Fibroblast of the conjunctiva (primary cell): ENCODE measurements at regions not wholly inside any gene's neighbourhood (a gene's known extent, or its start where the extent isn't known, plus 50 kb on each side); places are given as distances from the start of the nearest gene placed in this dataset.
A peak's percentile ranks its signal among the peaks of the same experiment; 100 is the strongest.
"Not testable (repeated sequence)": the region's sequence is repeated elsewhere in the genome, so short reads cannot be mapped to it uniquely, and the experiment has no call there.

Experiments used
- DNase-seq: peaks from one replicate; pipeline ENCODE4 v3.0.0-alpha.2; 2010; ENCODE audit warnings: low read depth

DNA sequence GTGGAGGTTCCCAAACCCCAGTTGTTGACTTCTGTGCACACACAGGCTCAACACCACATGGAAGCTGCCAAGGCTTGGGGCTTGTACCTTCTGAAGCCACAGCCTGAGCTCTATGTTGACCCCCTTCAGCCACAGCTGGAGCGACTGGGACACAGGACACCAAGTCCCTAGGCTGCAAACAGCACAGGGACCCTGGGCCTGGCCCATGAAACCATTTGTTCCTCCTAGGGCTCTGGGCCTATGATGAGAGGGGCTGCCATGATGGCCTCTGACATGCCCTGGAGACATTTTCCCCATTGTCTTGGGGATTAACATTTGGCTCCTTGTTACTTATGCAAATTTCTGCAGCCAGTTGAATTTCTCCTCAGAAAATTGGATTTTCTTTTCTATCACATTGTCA lies 449.6 kb upstream of the ZEB2 start:
- not testable (repeated sequence) for DNase-seq

DNA sequence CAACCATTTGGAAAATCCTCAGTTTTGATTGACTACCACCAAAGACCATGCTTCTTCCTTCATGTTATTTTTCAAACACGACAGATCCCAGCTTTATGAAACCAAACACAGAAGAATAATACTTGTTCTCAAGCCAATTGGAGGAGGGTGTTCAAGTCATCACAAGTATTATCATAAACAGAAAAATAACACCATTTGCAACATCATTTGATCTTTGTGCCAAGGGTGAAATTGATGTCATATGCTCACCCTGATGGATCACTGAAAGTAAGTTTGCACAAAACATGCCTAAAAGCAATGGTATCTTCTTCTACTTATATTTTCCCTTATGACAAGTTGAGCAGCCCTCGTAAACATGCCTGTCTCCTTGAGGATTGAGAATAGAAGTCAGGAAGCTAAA lies 448.0 kb upstream of the ZEB2 start:
- DNase-seq = no peak

DNA sequence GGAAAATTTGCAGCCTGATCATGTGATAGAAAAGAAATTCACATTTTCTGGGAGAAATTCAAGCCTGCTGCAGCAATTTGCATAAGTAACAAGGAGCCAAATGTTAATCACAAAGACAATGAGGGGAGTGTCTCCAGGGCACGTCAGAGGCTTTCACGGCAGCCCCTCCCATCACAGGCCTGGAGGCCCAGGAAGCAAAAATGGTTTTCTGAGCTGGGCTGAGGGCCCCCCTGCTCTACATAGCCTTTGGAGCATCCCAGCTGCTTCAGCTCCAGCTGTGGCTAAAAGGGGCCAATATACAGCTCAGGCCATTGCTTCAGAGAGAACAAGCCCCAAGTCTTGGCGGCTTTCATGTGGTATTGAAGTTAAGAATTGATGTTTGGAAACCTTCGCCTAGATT lies 445.3 kb upstream of the ZEB2 start:
- no peak for DNase-seq

DNA sequence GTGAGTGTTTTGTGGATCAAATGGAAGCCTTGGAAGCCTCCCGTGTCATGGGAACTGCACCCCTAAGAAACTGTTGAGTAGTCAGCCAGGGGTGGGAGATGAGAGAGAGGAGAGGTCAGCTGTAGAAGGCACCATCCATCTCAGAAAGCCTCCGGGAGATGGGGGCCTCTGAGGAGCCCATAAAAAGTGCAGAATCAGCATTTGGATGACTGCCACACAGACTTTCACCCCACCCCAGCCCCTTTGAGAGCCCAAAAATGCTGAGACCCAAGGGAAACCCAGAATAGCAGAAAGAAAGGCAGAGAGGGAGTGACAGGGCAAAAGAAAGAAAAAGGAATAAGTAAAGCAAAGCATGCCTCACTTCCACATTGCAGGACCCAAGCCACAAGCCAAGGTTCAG lies 443.1 kb upstream of the ZEB2 start:
- DNase-seq = no peak

DNA sequence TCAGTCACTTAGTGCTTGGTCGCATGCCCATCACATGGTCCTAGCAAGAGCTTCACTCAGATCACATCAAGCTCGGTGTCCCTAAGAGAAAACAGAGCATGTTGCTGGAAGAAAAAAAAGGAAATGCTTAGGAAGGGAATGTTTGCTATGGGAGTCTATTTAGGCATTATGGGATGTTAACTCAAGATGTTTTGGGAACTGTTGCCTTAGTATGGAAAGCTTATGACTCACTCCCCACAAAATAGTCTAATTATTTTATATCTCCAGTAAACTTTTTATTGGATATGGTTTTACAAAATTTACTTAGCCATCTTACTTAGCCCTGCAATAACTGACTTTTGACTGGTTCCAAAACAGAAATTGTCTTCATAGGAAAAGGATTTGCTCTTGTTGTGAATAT lies 439.5 kb upstream of the ZEB2 start:
- DNase-seq = no peak

DNA sequence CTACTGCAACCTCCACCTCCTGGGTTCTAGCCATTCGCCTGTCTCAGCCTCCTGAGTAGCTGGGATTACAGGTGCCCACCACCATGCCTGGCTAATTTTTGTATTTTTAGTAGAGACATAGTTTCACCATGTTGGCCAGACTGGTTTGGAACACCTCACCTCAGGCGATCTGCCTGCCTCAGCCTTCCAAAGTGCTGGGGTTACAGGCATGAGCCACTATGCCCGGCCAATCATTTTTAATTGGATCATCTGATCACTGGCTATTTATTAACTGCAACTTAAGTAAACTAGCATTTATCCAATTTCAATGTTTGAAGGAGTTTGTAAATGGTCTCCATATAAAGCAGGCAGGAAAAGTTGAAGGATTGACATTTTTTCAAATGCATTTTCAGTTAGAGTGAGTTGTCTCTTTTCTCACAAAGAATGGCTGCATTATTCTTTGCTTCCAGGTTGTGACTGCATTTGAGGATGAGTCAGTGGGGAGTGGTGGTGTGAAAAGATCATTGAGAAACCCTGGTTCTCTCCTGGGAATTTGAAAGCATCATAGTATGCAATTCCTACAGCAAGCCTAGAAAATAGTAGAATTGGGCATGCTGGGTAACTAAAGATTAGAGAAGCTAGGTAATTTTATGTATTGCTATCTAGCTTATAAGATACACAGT lies 431.1 kb upstream of the ZEB2 start:
- DNase-seq = peak; percentile 89

DNA sequence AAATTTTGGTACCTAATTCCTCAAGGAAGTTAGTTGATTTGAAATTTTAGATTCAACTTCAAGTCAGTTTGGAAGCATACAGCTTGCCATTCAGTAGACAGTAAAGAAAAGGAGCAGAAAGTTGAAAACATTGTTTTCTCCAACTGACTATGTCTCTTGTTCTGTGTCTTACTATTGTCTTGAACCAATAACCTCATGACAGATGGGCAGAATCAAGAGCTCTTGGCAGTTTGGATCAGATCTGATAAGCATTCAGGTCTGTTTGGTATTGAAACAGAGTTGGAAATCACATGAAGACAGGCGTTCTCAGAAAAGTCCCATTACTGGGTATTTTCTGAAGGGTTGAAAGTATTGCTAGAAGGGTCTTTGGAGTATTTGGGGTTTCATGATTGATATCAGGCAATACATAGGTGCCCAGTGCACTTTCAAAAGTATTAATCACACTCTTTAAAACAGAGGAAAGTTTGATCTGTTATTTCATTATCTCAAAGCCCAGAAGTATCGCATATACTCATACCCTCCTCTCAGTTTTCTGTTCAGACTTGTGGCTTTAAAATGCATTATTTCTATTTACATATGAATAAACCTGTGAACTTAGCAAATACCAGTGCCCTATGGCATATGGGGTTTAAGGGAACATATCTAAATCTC lies 428.4 kb upstream of the ZEB2 start:
- no peak for DNase-seq

DNA sequence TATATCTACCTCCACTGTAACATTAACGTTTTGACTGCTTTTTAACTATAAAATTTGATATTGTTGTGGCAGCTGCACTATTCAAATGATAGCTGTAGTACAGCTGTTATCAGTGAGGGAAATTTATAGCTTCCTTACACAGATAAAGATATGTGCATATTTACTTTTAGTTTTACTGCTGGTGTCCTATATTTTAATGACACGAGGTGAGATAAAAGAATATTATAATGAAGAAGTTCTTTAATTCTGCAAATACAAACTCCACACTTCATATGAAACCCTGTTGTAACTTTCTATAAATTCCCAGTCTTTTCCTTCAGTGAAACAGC lies 427.8 kb upstream of the ZEB2 start:
- no peak for DNase-seq

DNA sequence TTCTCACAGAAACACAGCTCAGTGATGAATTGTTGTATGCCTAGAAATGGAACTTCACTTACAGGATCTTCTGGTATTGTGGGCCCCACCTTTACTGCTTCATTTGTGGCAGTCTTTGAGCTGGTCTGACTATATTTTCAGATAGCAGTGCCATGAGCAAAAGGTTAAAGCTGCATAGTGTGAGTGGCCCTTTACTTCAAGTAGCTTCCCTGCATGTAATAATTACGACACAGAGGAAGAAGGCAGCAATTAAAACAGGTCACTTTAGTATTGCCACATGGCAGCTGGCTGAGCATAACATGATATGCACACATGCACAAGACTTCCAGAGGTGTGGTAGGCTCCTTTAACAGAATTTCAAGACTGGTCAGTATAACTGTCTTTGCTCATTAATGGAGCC lies 426.3 kb upstream of the ZEB2 start:
- no peak for DNase-seq

DNA sequence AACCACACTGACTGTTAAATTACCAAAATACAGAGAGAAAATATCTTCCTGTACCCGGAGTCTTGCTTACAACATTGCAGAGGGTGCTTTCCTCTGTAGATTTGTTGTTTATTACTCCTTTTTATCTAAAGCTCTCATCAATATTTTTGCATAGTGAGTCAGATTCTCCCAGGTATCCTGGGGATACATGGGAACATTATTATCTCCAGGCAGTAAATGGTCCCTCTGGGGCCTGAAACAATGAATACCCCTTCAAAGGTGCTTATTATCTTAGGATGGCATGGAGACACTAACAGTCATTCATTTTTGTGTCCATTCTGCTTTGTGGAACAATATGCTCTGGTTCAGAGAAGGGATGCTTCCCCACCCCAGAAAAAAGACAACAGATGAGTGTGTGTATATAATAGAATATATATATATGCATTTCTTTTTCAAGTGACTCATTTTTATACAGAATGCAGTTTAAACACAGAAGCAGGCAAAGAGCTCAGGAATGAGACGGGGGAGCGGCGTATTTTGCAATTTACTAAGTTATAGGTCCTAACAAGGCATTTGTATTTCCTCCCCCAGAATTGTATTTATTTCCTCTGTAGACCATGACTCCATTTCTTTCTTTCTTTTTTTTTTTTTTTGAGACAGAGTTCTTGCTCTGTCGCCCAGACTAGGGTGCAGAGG lies 424.8 kb upstream of the ZEB2 start:
- no peak for DNase-seq

DNA sequence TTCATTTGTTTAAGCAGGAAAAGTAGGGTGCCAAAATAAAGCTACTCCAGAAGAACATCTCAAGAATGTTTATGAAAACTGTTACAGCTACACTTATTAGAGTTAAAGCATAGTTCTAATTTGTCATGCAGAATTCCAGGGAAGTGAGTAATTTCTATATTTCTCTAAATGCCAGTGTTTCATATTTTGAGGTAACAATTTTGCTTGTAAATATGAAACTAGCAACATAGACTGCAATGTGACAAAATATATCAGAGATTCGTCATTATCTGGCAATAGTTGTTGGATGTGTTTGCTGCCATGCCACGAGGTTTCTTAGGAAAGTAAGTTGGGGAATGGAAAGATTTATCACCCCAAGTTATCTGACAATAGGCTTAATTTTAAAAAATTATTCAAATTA lies 424.1 kb upstream of the ZEB2 start:
- no peak for DNase-seq

DNA sequence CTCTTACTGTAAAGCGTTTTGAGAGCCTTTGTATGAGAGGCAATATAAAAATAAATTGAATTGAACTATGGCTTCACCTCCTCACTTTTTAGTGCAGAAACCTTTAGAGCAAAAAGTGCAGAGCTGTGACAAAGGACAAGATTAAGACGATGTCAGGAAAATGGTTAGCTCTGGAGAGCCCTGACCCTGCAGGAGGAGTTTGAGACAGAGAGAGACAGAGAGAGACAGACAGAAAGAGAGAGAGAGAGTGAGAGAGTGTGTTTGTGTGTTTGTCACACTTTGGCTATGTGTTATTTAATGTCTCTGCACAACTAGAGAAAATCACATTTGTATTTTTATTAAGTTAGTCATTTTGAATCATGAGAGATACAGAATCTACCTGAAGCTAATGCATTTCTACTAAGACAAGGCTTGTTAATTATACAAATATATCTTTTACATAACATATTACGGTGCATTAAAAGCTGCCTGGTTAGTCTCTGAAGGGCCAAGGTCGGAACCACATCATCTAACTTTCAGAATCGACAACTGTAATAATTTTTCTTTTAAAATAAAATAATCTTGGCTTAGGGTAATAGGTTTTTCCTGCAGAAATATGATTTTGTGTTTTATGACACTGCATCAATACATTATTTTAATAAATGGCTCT lies 423.5 kb upstream of the ZEB2 start:
- no peak for DNase-seq

DNA sequence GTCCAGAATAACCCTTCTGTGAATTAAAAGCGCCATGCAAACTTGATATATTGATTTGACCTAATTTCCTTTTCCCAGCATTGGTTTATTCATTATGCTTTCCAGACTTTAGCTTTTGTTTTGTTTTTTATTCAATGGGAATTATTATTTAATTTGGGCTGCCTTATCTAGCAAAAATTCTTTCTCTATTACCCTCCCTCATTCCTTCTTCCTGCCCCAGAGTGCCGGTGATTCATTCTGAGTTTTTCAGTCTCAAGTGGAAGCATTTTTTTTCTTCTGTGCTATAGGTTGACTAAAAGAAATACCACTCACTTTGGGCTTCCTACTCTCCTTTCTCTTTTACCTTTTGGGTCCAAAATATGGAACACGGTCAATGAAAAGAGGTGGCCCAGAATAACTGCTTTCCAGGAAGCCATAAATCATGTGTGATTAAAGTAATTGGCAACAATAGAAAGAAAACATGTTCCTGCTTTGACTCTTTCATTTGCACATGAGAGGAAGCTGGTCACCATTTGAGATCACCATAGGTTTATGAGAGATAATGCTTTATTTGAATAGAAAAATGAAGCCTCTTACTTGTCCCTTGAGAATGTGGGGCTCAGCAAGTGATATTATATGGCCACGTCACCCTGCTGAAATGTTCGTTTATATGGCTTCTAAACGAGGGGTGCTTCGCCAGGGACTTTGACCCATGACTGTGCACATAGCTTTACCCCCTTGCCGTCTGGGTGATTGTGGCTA lies 422.8 kb upstream of the ZEB2 start:
- DNase-seq = no peak

DNA sequence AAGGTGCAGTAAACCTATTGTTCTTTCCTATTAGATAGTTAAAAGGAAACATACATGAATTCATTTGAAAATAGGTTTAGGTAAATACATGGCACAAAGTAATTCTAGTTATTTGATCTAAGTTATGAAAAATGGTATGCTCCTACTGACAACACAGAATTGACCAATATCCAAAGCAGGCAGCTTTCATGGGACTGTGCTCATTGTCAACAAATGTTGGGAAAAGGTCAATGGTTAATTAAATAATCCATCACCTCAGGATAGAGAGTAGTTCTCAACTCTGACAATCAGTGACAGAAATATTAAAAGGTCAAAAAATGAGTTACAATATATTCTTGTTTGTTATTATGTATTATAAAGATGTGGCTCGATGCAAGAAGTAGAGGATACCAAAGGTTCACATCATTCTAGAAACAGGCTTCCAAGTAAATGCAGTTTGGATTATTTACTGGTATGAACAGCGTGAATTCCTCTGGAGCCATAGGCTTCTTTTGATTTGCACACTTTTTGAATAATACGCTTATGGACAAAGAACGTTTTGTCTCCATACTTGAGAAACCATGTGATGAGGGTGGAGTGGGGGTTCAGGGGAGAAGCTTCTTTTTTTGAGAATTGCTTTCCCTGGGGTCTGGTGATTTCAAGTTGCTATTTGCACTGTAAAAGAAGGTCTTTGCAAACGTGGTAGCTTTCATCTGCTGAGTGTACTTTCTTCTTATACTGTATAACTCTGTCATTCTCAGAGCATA lies 422.0 kb upstream of the ZEB2 start:
- no peak for DNase-seq

DNA sequence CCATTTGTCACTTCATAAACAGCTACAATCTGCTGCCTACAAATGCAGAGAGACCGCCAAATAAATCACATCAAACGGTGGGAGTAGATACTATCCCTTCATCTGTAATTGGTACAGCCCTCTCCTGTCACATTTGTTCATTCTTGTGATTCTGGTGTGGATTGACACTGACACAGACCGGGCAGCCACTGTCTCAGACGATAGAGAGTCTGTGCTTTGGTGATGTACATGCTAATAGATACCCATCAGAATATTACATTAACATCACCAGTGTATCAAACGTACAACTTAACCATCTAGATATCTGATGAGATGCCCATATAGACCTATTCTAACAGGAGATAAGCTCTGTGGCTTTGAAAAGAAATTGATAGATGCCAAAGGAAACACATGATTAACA lies 419.7 kb upstream of the ZEB2 start:
- no peak for DNase-seq

DNA sequence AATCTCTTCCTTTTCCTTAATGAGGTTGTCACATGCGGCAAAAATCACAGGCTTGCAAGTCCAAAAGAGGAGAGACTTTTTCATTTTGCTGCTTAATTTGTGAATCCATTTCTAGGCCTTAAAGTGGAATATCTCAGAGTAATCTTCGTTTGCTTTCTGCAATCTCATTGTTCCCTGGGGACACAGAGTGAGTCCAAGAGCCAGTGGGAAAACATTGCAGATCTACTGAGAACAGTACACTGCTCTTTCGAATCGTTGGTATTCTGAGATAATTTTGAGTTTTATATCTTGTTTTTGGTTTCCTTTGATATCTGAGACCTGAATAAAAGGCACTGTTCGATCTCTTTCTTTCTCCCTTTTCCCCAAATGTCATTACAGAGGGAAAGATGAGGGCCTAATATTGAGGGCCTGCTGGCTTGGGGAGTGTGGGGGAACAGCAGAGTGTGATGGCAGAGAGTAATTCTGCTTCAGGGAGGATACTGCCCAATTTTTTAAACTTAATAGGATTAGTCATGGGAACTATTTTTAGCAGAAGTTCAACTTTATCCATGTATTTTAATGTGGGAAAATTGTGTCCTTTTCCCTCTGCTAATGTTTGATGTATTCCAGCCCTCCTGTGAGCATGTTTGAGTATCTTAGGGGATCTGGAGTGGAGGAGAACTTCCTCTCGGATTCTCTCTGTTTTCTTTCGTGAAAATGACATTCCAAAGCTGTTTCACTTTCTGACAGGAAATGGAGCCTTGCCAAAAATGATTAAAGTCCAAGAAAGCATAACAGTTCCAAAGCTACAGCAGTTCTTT lies 418.2 kb upstream of the ZEB2 start:
- DNase-seq = peak; percentile 47

DNA sequence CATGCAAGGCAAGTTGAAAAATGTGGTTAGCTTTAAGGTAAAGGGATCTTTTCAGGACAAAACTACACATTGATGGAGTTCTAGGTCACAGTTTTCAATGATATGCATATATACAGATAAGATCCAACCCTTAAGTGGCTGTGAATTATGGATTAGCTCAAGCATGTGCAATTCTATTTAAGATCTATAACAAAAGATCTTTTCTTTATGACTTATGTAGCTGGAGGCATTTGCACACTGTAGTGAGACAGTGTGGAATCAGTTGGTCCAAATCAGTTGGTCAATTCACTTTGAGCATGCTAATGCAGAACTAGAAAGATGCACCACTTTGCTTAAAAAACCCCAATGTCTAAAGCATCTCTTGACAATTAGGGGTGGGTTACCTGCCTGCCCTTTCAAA lies 417.1 kb upstream of the ZEB2 start:
- no peak for DNase-seq

DNA sequence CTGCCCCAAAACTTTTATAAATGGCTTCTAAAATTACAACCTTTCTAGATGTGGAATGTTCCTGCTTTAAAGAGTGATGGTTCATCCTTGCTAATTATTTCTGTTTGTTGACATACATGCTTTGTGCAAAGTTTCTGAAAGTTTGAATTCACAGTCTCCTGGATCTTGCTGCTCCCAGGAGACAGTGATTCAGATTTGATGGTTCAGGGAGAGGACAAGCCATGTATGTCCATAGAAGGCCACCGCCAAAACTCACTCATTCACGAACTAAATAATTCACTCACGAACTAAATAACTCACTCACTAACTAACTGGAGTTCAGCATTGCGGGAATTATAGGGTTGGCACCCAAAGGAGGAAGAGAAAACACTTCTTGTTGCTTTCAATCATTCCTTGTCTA lies 416.5 kb upstream of the ZEB2 start:
- no peak for DNase-seq

DNA sequence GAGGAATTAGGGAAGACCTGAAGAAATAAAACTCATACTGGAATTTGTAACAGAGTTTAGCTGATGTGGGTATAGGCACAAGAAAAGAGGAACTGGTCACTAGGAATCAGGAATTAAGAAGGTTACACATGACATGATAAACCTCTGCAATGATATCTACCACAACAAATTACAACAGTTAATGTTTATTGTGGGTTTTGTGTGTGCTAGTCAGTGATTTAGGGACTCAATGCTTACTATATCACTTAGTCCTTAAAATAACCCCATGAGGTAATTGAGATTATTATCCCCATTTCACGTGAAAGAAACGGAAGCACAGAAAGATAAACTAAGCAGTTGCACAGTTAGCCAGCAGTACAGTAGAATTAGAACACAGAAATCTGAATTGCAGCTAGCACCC lies 415.8 kb upstream of the ZEB2 start:
- no peak for DNase-seq

DNA sequence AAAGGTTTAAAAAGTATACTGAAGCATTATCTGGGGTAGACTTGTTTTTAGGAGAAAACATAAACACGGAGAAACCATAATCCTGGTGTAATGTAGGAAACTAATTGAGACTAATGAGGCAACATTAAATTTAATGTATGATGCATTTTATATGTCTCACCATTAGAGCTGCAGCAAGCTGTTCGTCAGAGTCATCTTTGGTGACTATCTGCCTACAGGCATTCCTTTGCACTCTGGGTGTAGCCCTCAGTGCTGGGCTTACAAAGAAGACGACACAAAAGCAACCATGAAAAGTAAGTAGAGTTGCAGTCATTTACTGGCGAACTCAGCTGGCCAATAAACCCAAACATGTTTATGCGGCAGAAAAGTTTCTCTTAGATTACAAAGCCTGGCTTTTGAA lies 415.3 kb upstream of the ZEB2 start:
- DNase-seq = no peak

DNA sequence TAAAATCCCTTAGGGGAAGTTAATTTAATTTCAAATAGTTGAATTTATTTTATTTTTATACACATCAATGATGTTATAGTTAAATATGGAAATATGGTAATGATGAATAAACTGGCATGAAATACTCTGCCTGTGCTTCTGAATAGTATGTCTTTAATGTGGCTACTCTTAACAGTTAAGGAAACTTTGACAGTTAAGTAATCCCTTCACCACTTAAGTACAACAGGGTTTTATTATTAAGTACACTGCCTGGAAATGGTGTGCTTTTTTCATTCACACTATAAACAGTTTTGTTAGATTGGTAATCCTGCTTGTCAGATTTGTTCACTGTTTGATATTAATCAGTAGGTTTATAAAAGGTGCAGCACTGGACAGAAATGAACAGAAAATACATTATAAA lies 412.0 kb upstream of the ZEB2 start:
- DNase-seq = no peak
